GM12873 (cell line): ENCODE measurements at regions not wholly inside any gene's neighbourhood (a gene's known extent, or its start where the extent isn't known, plus 50 kb on each side); places are given as distances from the start of the nearest gene placed in this dataset.

Experiments used
- CTCF ChIP-seq: IDR thresholded peaks from 2 replicates; pipeline ENCODE4 v1.5.1; 2012; ENCODE audit warnings: low read depth, mild to moderate bottlenecking, moderate library complexity, low read length, control low read depth; ENCODE audit not compliant: insufficient read depth; ENCODE audit errors: missing control alignments

GRCh38 chr10:118409295-118409694 is 67.2 kb upstream of the FAM204A start:
- TF ChIP-seq CTCF, result no peak

GRCh38 chr10:118408181-118408580 is 66.1 kb upstream of the FAM204A start:
- no peak for TF ChIP-seq CTCF

DNA sequence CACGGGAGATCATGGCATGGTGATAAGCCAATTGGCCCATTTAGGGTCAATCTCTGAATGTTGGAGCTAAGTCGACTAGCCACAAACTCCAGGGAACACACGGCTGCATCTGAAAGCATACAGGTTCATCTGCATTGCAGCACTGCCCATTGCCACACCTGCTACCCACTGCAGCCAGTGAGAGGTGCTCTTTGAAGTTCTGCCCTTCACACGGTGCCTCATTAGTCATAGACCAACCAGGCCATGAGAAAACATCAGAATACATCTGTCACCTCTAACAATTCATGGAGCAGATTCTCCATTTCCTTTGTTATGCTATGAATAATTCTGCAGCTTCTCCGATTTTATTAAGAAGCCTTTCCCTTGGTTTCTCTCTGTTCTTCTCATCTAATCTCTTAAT is 65.7 kb upstream of the FAM204A start:
- no peak for TF ChIP-seq CTCF

DNA sequence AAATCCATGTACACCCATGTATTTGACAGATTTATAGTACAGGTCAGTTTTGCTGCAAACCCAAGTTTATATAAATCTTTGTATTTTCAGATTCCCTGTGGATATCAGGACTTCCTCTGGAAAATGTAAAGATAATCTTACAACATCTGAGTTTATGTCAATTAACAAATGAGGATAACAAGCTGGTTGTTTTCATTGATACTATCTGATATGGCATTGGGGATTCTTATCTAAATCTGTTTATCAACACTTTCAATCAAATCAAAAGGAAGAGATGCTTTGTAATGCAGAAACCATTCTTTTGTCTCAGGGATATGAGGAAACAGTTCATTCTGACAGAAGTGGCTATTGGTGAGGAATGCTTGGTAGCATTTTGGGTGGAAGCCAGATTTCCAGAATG is 64.9 kb upstream of the FAM204A start:
- no peak for TF ChIP-seq CTCF

GRCh38 chr10:118405928-118406327 is 63.8 kb upstream of the FAM204A start:
- TF ChIP-seq CTCF, result no peak

DNA sequence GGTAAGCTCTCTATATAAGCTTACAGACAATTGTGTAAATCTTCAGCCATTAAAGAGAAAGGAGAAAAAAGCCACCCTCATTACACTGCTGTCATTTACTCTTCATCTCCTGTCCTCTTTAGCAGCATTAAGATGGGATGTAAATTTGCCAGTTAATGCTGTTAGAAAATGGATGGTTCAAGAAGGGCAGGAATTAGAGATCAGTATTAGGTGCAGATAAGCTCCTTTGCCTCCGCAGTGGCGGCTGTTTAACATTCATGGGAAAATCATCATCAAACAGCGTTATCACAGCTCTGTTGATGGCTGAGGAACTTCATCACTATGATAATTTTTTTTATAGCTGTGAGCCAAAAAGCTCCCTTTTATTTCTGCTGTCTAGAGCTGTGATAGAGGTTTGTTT is 61.8 kb upstream of the FAM204A start:
- TF ChIP-seq CTCF, result no peak

GRCh38 chr10:118401708-118402193 is 59.6 kb upstream of the FAM204A start:
- no peak for TF ChIP-seq CTCF
